ENCODE measurements at regions not wholly inside any gene's neighbourhood (a gene's known extent, or its start where the extent isn't known, plus 50 kb on each side); places are given as distances from the start of the nearest gene placed in this dataset.

GRCh38 chr15:99507504-99508310, 58.1 kb upstream of the MEF2A start:
- peak in 2 of 4 donors; percentile 39 to 54 for DNase-seq (ENCODE audit: low read depth in 4 of 4, low spot score in 3 of 4)

GRCh38 chr15:99508311-99508645, 57.5 kb upstream of the MEF2A start:
- DNase-seq (ENCODE audit: low read depth in 4 of 4, low spot score in 3 of 4) = no peak

- DNase-seq (ENCODE audit: low read depth in 4 of 4, low spot score in 3 of 4) = no peak
Measured at GRCh38 chr15:99508852-99509251, 56.9 kb upstream of the MEF2A start.

- DNase-seq (ENCODE audit: low read depth in 4 of 4, low spot score in 3 of 4) = no peak
Measured at GRCh38 chr15:99509686-99510461, 55.9 kb upstream of the MEF2A start.

- no peak for DNase-seq (ENCODE audit: low read depth in 4 of 4, low spot score in 3 of 4)
Measured at GRCh38 chr15:99511531-99511865, 54.3 kb upstream of the MEF2A start.

- DNase-seq (ENCODE audit: low read depth in 4 of 4, low spot score in 3 of 4) = no peak
Measured at GRCh38 chr15:99511866-99512661, 53.7 kb upstream of the MEF2A start.

- DNase-seq (ENCODE audit: low read depth in 4 of 4, low spot score in 3 of 4) = no peak
Measured at GRCh38 chr15:99514306-99514705, 51.5 kb upstream of the MEF2A start.
